ENCODE measurements at regions not wholly inside any gene's neighbourhood (a gene's known extent, or its start where the extent isn't known, plus 50 kb on each side); places are given as distances from the start of the nearest gene placed in this dataset.

DNA sequence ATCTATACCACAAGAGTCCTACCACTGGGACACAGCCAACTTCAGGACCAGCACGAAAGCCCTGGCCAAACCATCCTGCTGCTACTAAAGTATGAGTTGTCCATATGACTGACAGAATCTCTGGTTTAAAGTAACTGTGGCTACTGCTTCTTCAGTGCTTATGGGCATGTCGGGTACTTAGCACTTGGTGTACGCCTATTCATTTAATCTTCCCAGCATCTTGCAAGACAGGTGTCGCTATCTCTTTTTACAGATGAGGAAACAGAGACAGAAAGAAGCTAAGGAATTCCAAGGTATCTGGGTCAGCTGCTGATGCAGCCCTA is 203.4 kb upstream of the ID2 start:
- TF ChIP-seq, protein P1, sequence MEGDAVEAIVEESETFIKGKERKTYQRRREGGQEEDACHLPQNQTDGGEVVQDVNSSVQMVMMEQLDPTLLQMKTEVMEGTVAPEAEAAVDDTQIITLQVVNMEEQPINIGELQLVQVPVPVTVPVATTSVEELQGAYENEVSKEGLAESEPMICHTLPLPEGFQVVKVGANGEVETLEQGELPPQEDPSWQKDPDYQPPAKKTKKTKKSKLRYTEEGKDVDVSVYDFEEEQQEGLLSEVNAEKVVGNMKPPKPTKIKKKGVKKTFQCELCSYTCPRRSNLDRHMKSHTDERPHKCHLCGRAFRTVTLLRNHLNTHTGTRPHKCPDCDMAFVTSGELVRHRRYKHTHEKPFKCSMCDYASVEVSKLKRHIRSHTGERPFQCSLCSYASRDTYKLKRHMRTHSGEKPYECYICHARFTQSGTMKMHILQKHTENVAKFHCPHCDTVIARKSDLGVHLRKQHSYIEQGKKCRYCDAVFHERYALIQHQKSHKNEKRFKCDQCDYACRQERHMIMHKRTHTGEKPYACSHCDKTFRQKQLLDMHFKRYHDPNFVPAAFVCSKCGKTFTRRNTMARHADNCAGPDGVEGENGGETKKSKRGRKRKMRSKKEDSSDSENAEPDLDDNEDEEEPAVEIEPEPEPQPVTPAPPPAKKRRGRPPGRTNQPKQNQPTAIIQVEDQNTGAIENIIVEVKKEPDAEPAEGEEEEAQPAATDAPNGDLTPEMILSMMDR (IDR thresholded peaks at IDR 0.05): no peak
- no peak for TF ChIP-seq POLR2A (IDR thresholded peaks at IDR 0.05)
